Stimulated activated naive CD4-positive, alpha-beta T cell treated with Interleukin-2 at 50 U/mL for 16 hours (primary cell): ENCODE measurements at regions not wholly inside any gene's neighbourhood (a gene's known extent, or its start where the extent isn't known, plus 50 kb on each side); places are given as distances from the start of the nearest gene placed in this dataset.

Experiments
- DNase-seq: peaks from one replicate; lab custom pipeline; 2025; lab: John Stamatoyannopoulos, UW

DNA sequence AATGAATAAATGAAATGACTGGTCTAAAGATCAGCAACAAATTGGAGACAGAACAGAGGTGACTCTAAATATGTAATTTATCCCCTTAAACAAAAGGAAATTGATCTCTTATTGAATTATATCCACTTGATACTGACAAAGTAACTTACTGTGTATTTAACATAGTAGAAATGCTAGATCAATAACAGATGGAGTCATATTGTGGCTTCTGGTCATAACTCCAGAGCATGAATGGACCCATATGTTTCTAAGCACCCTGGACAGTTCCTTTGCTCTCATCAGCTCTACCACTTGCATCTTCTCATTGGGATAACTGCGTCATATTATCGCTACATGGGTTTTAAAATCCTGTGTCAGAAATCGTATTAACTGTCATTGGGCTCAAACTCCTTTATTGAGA lies 222.3 kb downstream of the ETS1 start:
- no peak for DNase-seq

DNA sequence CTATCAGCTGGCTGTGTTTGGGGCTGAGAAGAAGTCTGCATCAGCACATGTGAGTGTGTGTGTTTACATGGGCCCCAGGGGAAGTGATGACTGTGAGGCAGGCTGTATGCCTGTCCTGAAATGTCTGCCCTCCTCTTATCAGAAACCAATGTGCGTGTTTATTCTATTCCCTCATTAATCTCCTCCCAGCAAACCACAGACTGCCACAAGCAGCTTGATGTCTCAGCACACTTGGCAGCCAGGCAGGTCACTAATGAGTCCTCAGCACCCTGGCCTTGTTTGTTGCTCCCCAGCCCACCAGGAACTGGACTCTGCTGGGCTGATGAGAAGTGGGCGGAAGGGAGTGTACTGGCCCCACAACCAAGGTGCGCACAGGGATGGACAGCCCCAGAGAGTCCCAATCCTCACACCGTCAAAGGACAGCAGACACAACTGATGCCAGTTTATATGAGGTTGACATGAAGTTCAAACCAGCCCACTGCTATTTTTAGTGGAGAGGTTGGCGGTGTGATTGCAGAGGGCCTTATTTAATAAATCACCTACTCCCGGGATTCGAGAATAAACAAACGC lies 225.8 kb downstream of the ETS1 start:
- no peak for DNase-seq

DNA sequence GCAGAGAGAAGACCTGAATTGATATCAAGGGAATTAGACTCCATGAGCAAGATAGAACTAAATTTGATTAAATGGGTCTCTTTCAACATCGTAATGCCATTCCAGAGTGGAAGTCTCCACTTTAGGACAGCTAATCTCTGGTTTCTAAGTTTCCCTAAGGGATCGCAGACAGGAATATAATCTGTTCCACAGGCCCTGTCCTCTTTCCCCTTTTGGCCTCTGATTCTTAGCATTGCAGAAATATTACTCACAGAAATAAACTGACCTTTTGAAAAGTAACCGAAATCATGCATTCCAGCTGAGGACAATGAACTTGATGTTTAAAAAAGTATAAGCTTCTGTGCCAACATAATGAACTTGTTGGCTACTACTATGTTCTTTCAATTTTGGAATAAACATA lies 227.8 kb downstream of the ETS1 start:
- no peak for DNase-seq

DNA sequence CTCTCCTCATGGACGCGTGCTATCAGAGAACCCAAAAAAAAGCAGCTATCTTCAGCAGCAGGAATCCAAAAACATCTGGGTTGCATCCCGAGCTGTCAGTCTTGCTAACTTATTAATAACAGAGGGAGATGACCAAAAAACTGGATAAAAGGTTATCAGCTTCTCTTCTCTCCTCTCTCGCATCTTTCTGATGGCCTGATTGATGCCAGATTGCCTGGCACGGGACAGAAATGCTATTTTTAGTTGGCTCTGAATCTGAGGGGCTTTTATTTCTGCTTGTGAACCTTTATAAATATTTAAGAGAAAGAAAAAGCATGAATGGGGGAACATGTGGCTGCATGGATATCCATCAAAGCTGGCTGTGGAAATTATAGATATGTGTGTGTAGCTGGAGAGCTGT lies 230.3 kb downstream of the ETS1 start:
- no peak for DNase-seq

DNA sequence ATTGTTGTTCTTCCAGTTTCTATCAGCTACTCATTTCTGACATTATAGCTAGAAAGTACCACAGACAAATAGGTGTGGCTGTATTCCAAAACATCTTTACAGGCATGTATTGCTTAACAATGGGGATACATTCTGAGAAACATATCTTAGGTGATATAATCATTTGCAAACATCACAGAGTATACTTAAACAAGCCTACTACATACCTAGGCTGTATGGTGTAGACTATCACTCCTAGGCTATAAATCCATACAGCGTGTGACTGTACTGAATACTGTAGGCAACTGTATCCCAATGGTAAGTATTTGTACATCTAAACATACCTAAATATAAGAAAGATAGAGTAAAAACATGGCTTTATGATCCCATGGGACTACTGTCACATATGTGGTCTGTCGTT lies 231.8 kb downstream of the ETS1 start:
- no peak for DNase-seq

DNA sequence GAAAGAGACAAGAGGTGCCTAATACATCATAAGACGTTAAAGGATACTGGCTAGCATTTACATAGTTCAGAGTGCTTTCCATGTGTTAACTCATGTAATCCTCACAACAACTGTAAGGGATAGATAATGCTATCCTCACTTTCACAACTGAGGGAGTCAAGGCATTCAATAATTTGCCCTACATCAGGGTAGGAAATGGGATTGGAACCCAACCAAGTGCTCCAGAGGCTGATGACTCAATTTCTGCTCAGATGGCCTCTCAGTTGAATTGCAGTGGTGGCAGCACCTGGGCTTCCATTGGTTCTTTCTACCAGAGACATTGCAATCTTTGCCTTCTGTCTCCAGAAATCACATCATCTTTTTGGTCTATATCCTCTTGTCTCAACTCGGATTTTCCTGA lies 232.9 kb downstream of the ETS1 start:
- DNase-seq, result no peak

DNA sequence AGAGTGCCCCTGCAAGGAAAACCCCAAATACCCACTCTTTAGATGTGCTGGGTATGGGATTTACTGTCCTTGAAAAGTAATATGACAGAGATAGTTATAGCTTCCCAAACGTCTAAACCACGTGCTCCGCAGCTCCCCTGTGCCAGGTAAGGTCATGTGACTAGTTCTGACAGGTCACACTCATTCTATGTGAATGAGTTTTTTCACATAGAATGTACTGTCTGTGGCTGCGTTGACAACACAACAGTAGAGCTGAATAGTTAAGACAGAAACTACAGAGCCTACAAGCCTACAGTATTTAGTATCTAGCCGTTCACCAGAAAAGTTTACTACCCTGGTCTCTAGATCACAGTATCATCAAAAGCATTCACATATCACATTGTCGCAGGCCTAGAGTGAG lies 236.2 kb downstream of the ETS1 start:
- no peak for DNase-seq

DNA sequence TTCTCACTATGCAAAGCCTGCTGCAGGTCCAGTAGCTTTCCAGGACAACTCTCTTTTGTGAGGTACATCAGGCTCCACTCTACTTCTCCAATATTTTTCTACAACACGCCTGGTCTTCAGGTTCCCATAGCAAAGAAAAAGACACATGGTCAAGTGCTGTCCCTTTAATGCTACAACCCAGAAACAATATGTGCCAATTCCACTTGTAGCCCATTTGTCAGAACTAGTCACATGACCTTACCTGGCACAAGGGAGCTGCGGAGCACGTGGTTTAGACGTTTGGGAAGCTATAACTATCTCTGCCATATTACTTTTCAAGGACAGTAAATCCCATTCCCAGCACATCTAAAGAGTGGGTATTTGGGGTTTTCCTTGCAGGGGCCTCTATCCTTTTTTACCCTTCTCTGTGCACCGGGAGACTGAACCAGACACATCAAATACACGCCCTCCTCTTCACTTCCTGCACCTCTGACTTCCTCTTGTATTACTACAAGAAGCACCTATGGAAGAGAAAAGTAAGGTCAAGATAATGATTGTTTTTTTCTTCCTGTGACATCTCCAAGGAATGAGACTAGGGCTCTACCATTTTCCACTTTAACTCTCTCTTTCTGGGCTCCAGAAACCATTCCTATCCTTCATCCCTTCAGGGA lies 237.6 kb downstream of the ETS1 start:
- no peak for DNase-seq

DNA sequence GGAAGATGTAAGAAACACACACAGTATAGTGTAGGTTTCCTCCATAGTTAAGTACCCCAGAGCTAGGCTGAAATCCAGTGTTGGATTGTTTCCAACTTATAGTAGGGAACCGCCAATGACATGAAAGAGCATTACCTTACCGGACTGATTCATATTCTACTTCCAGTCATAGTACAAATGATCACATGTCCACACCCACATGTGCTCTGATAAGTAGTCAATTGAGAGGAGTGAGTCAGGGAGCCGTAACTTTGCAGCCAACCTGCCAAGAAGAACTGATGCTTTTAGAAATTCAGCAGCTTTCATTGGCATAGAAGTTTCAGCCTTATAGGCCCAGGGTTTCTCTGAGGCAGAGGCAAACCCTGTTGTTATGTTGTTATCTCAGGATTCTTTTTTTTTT lies 240.6 kb downstream of the ETS1 start:
- DNase-seq, result peak; percentile 60

DNA sequence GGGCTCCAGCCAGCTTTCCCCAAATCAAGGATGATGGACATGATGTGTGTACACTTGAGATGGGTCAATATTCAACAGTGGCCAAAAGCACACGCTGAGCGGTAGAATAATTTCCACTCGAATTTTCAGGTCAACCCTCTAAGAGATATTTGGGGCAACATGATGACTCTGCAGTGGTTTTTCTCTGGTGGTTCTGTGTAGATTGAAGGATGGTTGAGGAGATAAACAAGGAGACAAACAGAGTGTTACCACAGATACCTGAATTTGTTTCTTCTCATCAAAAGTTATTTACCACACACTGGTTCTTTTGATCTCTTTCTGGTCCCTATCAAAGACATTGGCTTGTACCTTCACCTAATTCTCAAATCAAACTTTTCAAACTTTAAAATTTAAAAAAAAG lies 242.0 kb downstream of the ETS1 start:
- DNase-seq, result no peak

DNA sequence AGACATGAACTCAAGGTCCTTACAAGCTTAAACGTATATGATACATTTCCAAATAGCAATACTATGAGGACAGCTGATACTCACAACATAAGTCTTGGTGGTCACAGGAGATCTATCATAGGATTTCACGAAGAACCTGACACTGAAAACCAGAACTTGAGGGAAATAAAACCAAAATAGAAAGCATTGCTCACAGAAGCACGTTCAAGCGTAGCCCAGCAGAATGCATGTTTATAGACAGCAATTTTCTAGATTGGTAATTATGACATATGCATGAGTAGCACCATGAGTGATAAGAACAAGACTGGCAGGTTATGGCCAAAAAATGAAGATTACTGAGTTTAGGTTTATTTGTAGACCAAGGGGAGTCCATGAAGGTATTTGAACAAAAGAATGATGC lies 243.5 kb downstream of the ETS1 start:
- DNase-seq, result peak; percentile 17

DNA sequence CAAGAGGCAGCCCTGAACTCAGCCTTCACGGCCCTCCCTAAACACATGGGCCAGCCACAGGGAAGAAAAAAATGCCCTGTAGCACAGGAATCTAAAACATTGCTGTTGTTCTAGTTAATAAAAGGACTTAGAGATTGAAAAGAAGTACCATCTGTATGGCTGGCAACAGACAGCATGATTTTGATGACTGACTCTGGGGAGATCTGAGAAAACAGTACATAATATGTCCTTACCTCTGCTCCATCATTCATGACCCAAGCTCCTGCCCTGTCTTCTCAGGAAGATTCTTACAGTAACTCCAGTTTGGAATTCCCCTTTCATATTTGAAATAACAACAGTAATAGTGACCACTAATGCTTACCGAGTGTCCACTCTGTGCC lies 244.2 kb downstream of the ETS1 start:
- DNase-seq, result no peak

DNA sequence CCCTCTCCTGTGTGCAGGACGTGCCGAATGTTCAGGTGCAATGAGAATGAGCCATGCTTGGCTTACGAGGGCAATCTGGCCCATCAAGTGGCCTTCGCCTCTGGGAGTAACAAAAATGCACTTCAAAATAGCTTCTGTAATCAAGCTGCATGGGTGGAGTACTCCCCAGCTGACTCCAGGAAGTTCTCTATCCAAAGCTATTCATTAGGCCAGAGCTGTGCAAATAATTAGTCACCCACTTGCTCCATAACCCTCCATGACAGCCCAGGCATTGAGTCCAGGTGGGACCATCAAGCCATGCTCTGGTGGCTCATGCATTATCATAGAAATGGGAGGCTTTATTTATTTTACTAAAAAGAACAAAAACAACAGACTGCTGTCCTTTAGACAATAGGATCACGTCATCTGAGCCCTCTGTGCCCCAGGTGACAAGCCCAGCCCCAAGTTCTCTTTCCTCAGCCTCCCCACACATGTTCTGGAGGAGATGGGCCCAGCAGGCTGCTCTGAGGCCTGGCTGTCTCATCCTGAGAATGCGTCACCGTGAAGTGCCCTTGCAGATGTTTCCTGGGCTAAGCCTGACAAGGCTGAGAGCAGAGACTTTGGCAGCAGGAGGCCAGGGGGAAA lies 244.7 kb downstream of the ETS1 start:
- peak; percentile 69 for DNase-seq

DNA sequence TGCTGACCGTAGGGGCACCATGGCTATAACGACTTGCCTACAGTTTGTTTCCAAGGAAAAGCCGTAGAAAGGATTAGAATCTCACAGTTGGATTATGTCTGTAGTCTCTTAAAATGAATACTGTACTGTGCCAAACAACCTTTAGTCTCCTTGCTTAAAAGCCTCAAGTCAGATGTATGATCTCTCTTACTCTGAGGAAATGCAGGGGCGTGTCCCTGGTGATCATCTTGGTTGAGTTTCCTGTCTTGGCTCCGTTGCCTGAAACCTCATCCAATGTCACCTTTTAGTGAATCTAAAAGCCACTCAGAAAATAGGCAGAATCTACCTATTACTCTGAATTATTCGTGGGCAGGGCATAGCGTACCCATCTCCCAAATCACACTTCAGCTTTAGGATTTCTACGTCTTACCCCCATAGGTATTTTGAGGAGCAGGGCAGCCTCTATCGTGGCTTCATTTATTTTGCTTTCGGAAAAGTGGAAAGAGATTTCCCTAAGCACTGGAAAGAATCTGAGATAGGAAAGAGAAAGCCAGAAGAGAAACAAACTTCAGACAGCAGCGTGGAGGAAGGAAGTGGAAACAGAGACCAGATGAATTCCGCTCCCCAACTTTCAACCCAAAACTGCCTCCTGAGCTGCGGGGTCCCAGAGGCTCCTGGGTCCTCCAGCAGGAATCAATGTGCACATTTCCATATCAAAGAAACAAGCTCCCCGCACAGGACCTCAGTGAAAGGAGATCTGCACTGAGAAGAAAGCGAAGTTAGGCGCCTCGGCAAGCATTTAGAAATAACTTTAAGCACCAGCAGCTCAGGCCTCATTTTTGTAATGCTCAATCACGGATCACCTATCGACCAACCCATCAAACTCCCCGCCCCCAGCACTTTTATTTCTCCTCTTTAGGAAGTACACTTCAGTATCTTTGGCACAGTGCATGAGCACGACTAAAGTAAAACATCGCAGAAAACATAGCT lies 245.8 kb downstream of the ETS1 start:
- DNase-seq, result peak; percentile 32

DNA sequence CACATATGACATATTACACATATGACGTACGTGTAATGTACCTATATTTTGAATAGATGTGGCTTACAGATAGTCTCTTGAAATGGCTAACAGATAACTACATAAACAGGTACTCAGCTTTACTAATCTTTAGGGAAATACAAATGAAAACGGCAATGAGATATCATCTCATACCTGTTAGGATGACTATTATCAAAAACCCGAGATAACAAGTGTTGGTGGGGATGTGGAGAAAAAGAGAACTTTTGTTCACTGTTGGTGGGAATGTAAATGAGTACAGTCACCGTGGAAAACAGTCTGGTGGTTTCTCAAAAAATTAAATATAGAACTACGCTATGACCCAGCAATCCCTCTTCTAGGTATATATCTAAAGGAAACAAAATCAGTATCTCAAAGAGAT lies 247.6 kb downstream of the ETS1 start:
- DNase-seq, result no peak

DNA sequence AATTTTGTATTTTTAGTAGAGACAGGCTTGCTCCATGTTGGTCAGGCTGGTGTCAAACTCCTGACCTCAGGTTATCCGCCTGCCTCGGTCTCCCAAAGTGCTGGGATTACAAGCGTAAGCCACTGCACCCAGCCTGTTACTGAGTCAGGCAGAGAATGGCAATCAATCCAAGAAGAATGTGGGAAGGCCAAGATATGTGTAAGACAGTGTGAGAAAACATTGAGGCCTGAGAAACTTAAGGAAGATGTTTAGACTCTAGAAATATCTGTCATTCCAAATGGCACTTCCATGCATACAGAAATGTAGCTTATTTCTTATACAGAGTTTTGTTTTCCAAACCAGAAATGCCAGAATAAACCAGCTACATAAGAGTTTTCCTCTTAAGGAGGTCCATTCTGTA lies 248.5 kb downstream of the ETS1 start:
- DNase-seq, result no peak

DNA sequence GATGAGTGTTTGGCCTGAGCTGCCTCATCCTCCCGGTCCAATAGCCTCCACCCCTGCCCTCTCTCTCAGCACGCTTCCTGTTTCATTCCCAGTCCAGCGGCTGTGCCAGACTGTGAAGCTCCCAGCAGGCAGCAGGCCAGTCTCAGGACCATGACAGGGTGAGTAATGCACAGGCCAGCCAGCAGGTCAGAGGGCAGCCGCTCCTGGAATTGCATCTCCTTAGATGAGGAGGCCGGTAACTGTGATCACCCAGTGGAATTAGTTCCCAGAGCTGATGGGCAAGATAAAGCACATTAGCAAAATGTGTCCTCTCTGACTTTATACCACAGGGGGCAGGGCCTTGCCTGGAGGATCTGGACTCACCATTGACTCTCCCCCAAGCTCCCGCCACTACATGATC lies 251.2 kb downstream of the ETS1 start:
- no peak for DNase-seq

DNA sequence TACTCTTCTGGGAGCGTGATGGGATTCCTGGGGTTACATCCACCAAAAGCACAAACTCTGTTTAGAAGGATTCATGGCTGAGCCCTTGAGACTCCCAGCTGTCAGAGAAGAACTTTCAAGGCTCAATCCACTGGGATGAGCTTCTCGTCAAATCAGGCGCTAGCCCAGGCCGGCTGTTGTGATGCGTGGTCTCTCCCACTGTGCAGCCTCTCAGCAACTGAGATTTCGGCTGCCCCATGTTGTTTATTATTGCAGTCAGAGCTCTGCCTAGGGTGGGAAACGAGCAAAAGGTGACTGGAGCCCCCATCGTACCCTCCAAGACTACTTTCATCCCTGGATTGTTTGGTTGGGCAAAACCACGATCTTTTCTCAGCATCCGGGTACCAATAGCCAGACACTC lies 251.6 kb downstream of the ETS1 start:
- no peak for DNase-seq

DNA sequence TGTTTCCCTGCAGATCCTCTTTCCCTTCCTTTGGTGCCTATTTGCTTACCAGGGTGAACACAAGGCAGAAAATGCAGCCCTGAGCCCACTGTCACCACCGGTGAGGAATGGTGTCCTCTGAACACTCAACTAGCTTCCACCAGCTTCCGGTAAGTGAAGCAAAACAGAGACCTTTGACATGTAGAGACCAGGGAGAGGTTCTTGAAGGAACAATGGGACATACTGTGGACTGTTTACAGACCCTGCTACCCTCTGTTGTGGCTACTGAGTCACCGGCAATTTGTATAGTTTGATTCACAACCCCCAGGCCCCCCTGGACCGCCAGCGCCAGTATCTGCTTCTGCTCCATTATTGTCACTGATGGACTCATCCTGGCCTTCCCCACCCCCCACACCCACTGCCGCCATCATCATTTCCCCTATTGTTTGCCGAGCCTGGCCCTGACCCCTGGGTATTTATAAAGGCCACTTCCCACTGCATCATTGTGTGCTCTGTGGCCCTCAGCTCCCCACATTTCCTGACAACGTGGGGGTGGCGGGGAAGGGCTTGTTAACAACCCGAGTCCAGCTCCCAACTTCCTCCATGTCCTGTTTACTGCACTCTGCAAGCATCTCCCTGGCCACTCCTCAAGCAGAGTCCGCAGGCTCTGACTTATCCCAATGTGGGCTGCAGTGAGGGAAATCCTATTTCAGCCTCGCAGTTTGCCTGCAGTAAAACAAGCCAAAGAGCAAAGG lies 252.9 kb downstream of the ETS1 start:
- no peak for DNase-seq

DNA sequence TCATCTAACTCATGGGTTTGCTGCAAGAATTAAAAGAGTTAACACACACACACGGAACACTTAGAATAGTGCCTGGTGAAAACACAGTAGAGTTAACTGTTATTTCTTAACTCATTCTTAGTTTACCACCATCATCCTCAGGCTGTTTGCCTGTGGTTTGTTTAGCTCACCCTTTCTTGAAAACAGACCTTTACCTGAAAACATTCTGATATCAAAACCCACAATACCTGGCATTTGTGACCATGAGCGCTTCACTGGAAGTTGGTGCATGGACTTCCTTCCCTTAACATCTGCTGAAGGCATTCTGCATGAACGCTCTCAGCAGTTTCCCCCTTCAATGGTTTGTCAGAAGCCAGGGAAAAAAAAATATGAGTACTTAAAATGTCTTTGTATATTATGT lies 256.0 kb downstream of the ETS1 start:
- DNase-seq, result no peak

DNA sequence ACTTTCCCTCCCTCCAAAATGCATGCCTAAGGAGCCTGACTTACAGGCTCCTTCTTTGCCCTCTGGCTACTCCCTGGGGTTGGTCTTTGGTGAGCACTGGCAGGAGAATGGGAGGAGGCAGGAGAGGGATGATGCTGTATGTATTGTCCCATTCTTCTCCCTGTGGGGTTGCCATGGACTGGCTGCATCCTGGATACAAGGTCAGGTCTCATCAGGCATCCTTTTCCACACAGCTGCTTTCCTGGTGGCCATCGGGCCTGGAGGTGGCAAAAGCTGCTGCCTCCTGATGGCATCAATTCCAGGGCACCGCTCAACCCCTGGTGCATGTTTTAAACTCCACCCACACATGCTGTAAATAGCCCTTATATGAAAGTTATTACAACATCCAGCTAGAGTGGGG lies 257.2 kb downstream of the ETS1 start:
- DNase-seq, result no peak

DNA sequence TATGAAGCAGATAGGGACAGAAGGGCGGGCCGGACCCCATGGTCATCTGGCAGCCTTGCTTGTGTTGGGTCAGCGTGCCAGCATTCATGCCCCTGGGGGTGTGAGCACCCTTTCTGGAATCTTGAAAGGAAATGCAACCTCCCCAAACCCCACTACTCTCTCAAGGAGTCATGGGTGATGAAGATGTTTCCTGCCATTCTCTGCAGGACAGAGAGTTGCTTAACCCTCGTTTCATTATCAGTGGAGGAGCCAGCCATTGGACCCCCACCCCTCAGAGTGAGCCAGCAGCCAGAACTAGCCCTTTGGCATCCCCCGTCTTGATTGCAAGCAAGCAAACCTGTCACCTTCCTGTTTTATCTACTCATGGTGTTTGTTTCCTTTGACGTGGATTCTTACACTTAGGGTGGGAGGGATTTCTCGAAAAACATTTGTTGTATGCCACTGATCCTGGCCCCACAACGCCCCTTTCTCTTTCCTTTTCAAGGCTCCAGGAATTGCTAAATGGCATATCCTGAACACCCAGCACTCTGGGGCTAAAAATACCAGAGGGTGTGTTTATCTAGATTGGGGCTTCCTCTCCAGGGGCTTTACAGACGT lies 258.3 kb downstream of the ETS1 start:
- no peak for DNase-seq
